HG02885 (cell line): ENCODE measurements at regions not wholly inside any gene's neighbourhood (a gene's known extent, or its start where the extent isn't known, plus 50 kb on each side); places are given as distances from the start of the nearest gene placed in this dataset.

Source experiments
- ATAC-seq: cut with Tn5 transposase; IDR thresholded peaks from one replicate; pipeline ENCODE4 v1.9.1; 2021; ENCODE audit warnings: mild to moderate bottlenecking; ENCODE audit not compliant: unreplicated experiment, poor library complexity

- ATAC-seq: no peak
Observed at GRCh38 chr7:47643716-47644400, 61.9 kb upstream of the TNS3 start.

GRCh38 chr7:47640265-47640664 is 58.4 kb upstream of the TNS3 start:
- no peak for ATAC-seq

GRCh38 chr7:47639495-47640110 is 57.7 kb upstream of the TNS3 start:
- ATAC-seq: no peak

GRCh38 chr7:47638679-47639315 is 56.9 kb upstream of the TNS3 start:
- ATAC-seq: no peak

- no peak for ATAC-seq
Observed at GRCh38 chr7:47636433-47637175, 54.7 kb upstream of the TNS3 start.

- no peak for ATAC-seq
Observed at GRCh38 chr7:47636081-47636432, 54.1 kb upstream of the TNS3 start.

GRCh38 chr7:47635091-47636080 is 53.5 kb upstream of the TNS3 start:
- no peak for ATAC-seq

- no peak for ATAC-seq
Observed at GRCh38 chr7:47634273-47634672, 52.4 kb upstream of the TNS3 start.

- no peak for ATAC-seq
Observed at GRCh38 chr7:47633134-47633533, 51.2 kb upstream of the TNS3 start.
